Fibroblast of mammary gland (primary cell): ENCODE measurements at regions not wholly inside any gene's neighbourhood (a gene's known extent, or its start where the extent isn't known, plus 50 kb on each side); places are given as distances from the start of the nearest gene placed in this dataset.

Experiments
- DNase-seq: peaks from one replicate; pipeline ENCODE4 v3.0.0-alpha.2; 2010; ENCODE audit warnings: low read depth
- H3K4me3 ChIP-seq: 2 replicates; pipeline ENCODE4 v1.5.1; 2011; ENCODE audit warnings: low read depth, mild to moderate bottlenecking, low read length, moderate library complexity; ENCODE audit not compliant: control insufficient read depth
- TF ChIP-seq, protein P1 (sequence below): conservative IDR thresholded peaks from 2 replicates; pipeline ENCODE4 v1.5.1; 2011; ENCODE audit warnings: low read depth, low read length, inconsistent platforms; ENCODE audit not compliant: control insufficient read depth, insufficient read depth

DNA sequence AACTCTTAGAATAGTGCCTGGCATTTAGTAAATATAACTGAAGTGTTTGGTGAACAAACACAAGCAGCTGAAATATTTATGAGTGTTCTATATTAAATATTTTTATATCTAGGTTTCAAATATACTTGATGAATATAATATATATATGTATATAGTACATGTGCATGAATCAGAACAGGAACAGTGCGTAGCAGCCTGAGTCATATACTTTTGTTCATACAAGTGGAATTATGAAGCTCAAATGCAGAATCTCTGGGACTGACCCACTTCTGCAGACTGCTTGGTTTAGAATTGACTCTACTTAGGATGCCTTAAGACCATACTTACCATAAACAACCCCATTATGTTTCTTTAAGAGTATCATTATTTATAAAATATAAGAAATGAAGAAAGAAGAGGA lies 997.8 kb upstream of the RAG2 start:
- no peak overlapping the region for H3K4me3 ChIP-seq
- DNase-seq: no peak
- TF ChIP-seq, protein P1, sequence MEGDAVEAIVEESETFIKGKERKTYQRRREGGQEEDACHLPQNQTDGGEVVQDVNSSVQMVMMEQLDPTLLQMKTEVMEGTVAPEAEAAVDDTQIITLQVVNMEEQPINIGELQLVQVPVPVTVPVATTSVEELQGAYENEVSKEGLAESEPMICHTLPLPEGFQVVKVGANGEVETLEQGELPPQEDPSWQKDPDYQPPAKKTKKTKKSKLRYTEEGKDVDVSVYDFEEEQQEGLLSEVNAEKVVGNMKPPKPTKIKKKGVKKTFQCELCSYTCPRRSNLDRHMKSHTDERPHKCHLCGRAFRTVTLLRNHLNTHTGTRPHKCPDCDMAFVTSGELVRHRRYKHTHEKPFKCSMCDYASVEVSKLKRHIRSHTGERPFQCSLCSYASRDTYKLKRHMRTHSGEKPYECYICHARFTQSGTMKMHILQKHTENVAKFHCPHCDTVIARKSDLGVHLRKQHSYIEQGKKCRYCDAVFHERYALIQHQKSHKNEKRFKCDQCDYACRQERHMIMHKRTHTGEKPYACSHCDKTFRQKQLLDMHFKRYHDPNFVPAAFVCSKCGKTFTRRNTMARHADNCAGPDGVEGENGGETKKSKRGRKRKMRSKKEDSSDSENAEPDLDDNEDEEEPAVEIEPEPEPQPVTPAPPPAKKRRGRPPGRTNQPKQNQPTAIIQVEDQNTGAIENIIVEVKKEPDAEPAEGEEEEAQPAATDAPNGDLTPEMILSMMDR: no peak

DNA sequence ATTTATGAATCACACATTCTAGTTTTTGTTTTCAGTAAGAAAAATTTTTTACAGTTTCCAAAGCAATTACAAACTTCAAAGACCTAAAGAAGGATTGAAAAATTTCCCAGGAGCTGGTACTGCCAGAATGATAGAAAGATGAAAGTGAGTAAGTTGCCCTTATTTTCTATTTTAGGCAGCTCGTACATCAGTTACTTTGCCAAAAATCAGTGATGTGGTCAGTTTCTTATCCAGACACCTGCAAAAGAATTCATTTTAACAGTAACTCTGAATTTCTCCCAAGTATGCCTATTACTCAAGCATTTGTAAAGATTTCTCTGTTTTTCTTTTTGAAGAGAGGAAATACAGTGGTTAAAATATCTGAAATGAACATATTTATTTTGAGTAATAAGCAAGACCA lies 976.3 kb upstream of the RAG2 start:
- H3K4me3 ChIP-seq: no peak overlapping the region
- no peak for DNase-seq
- TF ChIP-seq, protein P1: no peak

DNA sequence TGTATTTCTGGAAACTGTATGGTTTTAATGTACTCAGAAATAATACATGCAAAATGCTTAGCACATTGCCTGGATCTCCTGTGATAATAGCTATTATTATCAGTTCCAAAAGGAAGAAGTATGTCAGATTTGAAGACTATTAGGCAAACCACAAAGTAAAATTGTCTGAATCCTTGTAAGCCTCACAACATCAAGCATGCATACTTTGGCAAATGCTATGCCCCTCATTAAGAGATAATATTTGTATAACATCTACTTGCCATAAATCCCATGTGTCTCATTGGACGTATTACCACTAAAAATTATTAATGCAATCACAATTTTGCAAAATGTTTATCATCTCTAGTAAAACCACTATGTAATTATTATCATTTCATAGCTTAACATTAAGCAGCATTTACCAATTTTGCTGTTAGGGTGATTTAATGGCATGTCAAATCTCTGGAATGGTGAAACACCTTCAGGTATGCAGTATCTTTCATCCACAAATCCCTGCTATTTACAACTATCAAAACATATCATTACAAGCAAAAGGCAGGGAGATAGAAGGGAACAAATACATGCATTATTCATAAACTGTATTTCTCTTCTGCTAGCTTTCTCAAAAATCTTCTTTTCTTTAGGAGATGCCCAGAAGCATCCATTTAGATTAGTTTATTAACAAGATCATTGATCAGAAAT lies 974.6 kb upstream of the RAG2 start:
- DNase-seq: no peak
- TF ChIP-seq, protein P1: no peak

DNA sequence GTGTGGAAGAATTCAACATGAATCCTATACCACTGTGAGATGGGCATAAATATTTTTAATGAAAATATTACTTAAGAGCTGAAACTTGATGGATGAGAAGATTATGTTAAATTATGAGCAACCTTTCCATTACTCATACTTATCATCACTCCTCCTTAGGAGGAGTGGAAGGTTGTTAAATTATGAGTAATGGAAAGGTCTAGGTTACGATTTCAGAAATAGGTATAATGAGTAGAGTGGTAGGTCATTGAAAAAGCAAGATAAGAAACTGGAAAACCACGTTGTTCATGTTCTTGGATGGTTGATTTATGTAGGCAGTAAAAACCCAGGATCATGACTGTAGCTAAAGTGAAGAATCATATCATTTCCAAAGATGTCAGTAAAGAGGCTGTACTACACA lies 973.2 kb upstream of the RAG2 start:
- DNase-seq: no peak
- TF ChIP-seq, protein P1: no peak
- H3K4me3 ChIP-seq: no peak overlapping the region

More for the DNA sequence above, 974.6 kb upstream of the RAG2 start:
- no peak overlapping the region for H3K4me3 ChIP-seq

DNA sequence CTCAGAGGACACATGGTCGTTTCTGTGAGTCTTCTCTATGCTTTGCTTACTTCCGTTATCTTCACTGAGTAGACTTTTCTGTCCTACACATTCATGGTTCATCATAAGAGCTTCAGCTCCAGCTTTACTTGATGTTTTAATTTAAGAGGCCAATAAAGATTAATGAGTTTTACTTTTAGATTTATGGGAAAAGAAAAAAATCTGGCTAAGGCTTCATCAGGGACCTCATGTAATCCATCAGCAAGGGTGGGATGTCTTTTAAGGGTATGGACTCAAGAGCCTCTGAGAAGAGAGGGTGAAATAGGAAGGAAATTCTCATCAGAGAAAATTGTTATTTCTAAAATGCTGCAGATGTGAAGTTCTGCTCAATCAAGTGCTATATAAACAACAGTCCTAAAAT lies 963.0 kb upstream of the RAG2 start:
- DNase-seq: no peak
- H3K4me3 ChIP-seq: no peak overlapping the region
- TF ChIP-seq, protein P1: no peak

DNA sequence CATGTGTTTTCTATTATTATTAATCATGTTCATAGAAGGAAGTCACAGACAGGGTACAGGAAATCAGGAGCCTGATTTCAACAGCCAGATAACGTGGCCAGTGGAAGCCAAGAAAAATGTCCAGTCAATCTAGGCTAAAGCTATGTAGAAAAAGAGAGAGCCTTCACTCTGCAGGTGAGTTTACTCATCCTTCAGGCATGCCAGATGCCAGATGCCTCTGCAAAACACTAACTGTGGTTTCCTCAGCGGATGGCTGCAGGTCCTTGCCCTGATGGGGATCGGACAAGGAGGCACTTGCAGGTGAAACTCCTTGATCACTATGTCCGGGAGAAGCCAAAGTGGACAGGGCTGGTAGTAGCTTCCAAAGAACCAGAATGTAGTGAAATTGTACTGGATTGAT lies 962.3 kb upstream of the RAG2 start:
- TF ChIP-seq, protein P1: no peak
- DNase-seq: no peak
- no peak overlapping the region for H3K4me3 ChIP-seq

DNA sequence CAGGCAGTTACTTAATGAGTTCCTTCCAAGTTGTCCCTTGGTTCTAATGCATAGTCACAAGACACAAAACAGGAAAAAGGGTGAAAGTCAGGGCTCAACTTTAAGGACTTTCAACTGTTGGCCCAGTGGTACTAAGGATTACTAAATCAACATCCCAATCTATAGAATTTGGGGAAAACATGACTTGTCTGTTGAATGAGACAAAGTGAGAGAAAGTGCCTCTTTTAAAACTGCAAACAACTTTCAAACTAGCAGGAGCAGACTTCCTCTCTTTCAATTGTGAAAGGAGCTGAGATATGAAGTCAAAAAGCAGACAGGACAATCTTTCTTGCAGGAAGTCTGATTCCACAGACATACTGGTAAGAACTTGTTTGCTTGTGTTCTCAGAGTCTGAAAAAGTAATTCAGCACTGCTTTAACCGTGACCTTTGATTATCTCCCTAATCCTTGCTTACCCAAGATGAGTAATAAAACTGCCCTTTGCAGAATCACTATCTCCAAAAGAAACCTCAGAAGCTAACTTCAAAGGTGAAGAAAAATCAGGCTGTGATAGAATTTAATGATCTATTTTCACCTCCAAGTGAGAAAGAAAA lies 960.7 kb upstream of the RAG2 start:
- DNase-seq: no peak

More for the DNA sequence above, 960.7 kb upstream of the RAG2 start:
- no peak overlapping the region for H3K4me3 ChIP-seq
- TF ChIP-seq, protein P1: no peak
